GM12892 (cell line): ENCODE measurements at regions not wholly inside any gene's neighbourhood (a gene's known extent, or its start where the extent isn't known, plus 50 kb on each side); places are given as distances from the start of the nearest gene placed in this dataset.

Experiments used
- DNase-seq: peaks from one replicate; pipeline ENCODE4 v3.0.0; 2011; ENCODE audit not compliant: insufficient read length
- FAIRE-seq: peaks from 2 replicates; lab custom pipeline; 2011; peaks lifted over from hg19 to GRCh38; lab: Jason Lieb, UNC
- POLR2A ChIP-seq: IDR thresholded peaks from 2 replicates; pipeline ENCODE4 v1.6.1; 2011; ENCODE audit warnings: low read depth, low read length, control low read depth
- POLR2AphosphoS5 ChIP-seq: IDR thresholded peaks from 2 replicates; pipeline ENCODE4 v1.6.1; 2011; ENCODE audit warnings: low read depth, low read length, control low read depth
- TAF1 ChIP-seq: IDR thresholded peaks from 2 replicates; pipeline ENCODE4 v1.6.1; 2011; ENCODE audit warnings: low read depth, mild to moderate bottlenecking, control low read depth, low read length, borderline replicate concordance

DNA sequence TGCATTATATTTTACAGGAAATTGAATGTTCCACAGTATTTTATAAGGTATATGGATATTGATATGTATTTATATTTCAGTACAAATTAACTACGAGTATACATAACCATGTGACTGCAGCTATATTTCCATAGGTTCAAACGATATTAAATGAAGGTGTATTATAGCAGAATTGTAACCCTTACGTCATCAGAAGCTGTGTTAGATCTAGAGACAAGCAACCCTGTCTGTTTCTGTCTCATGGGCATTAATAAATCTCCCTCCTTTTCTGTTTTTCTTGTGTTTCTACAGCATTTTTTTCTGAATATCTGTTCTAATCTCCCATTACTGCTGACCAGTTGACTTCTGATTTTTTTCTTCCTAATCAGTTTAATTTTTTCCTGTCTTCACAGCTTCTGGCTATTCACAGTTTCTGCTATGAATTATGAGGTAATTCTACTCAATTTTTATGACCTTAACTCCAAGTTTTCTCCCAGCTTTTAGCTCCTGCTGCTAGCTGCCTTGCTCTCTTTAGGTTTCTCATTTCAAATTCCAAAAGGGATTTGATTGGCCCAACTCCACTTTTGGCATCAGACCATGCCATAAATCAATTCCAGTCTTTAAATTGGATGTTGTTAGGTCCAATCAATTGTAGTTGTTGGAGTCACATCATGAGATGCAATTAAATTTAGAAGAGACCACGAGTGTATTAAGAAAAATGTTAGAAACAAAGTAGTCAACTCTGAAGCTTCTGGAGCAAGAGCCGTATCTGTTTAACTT lies 277.5 kb upstream of the ZSWIM2 start:
- DNase-seq (no peak), FAIRE-seq (no peak)
- TF ChIP-seq TAF1 (no peak), POLR2A (no peak), POLR2AphosphoS5 (no peak)

DNA sequence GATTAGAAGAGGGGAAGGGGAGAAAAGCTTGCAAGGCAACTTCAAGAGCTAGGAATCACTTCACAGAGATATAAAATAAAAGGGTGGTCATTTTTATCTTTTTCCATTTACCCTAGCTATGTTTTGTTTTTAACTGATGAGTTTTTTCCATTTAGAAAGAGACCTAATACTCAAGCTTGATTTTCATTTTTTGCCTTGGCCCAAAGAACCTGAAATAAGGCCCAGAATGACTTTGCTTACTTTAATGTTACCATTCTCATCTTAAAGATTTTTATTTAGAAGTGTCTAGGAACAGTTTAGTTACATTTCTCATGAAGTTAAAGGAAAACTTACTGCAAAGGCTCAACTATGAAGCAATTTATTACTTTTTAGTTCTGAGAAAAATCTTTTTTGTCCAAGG lies 276.3 kb upstream of the ZSWIM2 start:
- no peak for FAIRE-seq

DNA sequence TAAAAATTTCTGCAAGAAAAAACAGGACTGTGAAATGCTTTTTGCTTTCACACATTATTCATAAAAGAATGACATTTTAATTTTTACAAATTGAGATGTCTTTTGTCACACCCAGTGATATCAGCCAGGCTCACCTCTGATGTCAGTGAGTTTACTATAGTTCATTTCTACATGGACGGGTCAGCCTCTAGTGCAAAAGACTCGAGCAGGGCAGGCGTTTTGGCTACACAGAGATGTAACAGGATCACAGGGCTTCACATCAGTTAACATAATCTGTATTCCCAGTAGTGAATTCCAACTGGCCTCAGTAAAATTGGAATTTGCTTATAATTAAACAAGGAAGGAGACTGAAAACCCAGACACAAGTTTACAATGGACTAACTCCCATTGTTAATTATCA lies 275.6 kb upstream of the ZSWIM2 start:
- no peak for FAIRE-seq

More for the DNA sequence above, 276.3 kb upstream of the ZSWIM2 start:
- TF ChIP-seq POLR2A (no peak), POLR2AphosphoS5 (no peak), TAF1 (no peak)
- no peak for DNase-seq

DNA sequence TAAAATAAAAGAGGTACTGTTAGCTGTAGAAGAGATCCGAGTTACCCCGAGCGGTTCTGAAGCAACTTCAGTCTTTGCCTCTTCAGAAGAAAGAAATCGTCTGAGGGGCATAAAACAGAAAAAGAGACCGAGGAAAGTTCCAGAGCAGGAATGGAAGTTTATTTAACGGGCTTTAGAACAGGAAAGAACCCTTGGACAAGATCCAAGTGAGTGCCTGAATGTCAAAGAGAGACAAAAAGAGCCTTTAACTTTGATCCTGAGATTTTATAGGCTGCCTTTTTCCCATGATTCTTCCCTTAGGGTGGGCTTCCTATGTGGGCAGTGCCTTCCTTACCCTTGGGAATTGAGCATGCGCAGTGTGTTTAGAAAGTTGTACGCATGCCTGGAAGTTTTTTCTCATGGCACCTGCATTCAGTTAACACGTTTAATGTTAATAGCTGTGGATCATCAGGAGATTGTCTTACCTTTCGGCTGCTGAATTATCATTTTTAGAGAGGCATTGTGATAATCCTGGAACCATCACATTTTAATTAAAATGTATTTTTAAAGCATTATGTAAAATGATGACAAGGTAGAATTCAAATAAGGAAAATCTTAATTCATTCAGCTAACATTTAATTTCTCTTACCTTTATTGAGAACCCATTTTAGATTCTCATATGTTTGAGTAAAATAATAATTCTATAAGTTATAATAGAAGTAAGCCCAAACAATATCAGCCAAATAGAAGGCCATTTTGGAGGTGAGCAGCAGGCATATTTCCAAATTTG lies 269.5 kb upstream of the ZSWIM2 start:
- FAIRE-seq (no peak), DNase-seq (no peak)
- no peak for TF ChIP-seq POLR2A
- no peak for TF ChIP-seq POLR2AphosphoS5
- TF ChIP-seq TAF1: no peak

More for the DNA sequence above, 275.6 kb upstream of the ZSWIM2 start:
- DNase-seq: no peak
- TF ChIP-seq TAF1: no peak
- no peak for TF ChIP-seq POLR2AphosphoS5
- TF ChIP-seq POLR2A: no peak

DNA sequence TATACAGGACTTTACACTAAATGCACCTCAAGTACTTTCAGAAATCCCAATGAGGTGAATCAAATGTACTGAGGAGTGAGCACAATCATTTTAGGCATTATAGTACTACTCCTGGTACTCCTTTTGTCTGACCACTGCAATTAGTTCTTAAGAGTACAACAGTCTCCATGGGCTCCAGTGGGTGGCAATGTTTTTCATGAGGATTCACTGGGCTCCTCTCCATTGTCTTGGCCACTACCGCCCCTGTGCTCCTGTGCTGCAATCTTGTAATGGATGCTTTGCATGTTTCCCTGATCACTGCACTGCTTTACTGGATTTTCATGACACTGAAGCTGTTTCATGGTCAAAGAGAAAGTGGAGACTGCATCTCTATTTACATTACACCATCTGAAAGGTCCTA lies 268.5 kb upstream of the ZSWIM2 start:
- DNase-seq (no peak), FAIRE-seq (no peak)
- no peak for TF ChIP-seq TAF1
- TF ChIP-seq POLR2A: no peak
- TF ChIP-seq POLR2AphosphoS5: no peak

DNA sequence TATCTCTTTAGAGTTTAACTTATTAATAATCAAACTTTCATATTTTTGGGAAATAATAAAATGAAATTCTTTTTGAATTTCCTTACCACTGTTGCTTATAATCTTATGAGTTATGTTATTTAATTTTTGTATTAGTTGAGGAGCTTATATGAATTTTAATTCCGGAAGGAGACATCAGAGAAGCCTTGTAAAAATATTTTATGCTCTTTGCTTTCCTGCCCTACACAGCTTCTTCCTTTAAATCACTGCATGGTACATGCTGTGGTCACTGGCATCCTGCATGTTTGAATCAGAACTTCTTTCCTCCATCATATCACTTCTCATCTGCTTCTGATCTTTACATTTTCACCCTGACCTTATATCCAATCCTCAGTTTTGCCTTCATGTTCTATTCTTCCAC lies 266.7 kb upstream of the ZSWIM2 start:
- DNase-seq (no peak), FAIRE-seq (no peak)
- no peak for TF ChIP-seq TAF1
- TF ChIP-seq POLR2A: no peak
- TF ChIP-seq POLR2AphosphoS5: no peak

DNA sequence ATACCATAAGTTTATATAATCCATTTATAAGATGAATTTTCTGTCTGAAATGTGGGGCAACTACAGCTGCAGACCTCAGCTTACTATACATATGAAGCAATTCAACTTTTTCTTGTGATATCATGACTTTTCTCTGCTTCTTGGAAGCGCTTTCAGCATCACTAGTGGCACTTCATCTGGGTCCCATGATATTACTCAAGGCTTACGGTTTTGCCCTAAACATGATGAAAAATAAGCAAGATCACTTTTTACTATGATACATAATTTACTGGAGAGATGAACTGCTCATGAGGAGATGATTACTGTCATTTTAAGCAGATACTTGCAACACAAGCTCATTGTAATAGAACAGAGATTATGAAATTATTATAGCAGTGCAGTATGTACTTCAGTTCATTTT lies 258.0 kb upstream of the ZSWIM2 start:
- TF ChIP-seq POLR2A (no peak), POLR2AphosphoS5 (no peak), TAF1 (no peak)
- FAIRE-seq (no peak), DNase-seq (no peak)

DNA sequence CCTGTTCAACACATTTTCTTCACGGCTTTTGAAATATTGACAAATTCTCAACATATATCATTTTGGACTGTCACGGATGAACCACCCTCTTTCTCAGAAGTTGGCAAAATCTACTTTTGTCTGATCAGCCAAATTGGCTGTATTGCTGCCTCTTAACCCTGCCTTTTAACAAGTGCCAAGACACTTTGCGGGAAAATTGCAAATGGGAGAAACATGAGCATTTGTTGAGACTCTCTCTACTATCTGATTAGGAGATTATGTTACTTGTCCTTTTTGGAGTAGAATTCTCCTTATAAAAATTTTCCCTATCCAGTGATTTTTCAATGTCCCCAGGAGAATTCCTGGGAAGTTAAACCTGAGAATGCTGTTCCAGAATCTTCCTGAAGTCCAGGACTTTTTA lies 256.2 kb upstream of the ZSWIM2 start:
- FAIRE-seq (no peak), DNase-seq (no peak)
- TF ChIP-seq POLR2AphosphoS5 (no peak), POLR2A (no peak), TAF1 (no peak)

DNA sequence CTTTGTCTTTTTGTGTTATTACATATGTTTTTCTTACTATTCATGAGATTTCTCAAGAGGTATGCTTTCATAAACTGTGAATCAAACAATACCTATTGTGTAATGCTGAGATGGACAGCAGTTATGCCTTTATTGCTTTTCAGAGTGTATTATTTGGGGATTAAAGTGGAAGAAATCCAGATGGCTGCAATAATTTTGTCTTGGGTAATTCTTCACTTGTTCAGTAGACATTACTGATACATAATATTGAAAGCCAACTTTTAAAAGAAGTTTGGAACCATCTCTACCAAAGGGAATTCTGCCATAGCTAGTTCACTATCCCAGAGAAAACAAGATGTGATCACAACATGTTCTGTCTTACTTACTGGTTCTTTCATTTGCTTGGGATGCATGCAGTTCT lies 253.4 kb upstream of the ZSWIM2 start:
- FAIRE-seq (no peak), DNase-seq (no peak)
- TF ChIP-seq POLR2AphosphoS5 (no peak), TAF1 (no peak), POLR2A (no peak)

DNA sequence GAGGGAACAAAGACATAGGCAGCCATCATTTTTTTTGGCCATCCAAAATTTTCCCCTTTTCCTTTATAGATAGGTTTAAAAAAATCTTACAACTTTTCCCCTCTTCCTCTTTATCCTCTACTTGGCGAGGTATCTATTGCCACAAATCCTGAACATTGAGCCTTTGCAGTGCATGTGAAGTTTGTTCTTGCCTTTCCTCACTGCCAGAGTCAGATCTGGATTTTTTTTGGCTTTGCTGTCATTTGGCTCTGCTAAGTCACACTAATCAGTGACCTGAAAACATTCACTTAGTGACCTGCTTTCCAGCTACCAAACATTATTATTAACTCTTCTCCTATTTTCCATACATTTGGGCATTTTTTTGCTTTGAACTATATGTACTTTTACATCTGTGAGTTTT lies 249.2 kb upstream of the ZSWIM2 start:
- TF ChIP-seq TAF1: no peak
- TF ChIP-seq POLR2A: no peak
- no peak for TF ChIP-seq POLR2AphosphoS5
- DNase-seq: no peak
- no peak for FAIRE-seq

DNA sequence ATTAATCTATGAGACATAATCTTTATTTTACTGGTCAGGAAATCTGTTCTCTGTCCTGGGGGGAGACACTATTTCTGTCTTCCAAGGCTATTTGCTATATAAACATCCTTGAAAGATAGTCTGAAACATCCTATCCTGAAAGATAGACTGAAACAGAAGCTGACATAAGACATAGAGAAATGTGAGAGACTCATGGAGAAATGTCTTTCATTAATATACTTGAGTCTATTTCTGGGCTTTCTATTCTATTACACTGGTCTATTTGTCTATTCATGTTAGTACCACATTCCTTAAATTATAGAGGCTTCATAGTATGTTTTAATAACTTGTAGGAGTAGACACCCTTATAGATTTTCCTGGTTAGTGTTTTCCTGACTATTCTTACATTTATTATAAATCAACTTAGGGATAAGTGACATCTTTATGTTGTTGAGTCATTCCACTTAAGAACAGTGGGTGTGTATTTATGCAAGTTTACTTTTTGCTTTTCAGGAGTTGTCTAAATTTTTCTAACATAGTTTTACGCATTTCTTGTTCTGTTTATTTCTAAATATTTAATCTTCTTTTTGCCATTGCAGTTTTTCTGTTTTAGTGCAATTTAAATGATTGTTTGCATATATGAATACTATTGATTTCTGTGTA lies 244.9 kb upstream of the ZSWIM2 start:
- TF ChIP-seq TAF1: no peak
- DNase-seq (no peak), FAIRE-seq (no peak)

DNA sequence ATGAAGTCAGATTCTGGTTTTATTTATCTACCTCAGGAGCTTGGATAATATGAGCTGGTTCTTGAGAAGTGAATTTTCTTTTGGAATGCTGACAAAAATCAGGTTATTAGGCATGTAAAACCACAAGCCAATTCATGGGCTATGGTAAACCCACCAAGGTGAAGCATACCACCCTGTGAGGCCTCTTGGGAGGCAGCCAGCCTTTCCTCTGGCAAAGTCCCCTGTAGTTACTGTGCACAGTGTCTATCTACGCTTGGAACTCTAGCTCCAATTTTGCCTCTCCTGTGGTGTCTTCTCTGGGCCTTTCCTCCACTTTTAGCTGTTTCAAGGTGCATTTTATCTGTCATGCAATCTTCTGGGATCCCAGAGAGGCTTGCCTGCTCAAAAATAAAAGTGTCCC lies 242.7 kb upstream of the ZSWIM2 start:
- TF ChIP-seq TAF1 (no peak), POLR2A (no peak), POLR2AphosphoS5 (no peak)
- DNase-seq (no peak), FAIRE-seq (no peak)

DNA sequence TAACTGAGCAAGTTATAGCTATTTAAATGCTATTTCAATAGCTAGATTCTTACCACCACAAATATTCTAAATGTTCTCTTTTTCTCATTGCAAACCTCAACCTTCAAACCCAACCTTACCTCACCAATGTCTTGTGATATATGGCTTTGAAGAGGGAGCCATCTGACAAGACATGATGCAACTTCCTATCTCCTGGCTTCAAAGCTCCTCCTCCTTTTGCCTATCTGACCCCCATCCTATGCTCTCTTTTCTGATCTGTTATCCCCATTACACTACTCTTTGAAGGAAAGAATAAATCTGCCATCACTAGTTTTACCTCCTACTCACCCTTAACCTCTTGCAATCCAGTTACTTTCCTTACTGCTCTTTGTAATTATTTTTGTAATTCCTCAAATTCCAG lies 235.6 kb upstream of the ZSWIM2 start:
- DNase-seq: no peak
- no peak for FAIRE-seq
- TF ChIP-seq POLR2A: no peak
- TF ChIP-seq POLR2AphosphoS5: no peak
- no peak for TF ChIP-seq TAF1
